IMR-90 (cell line): ENCODE measurements at regions not wholly inside any gene's neighbourhood (a gene's known extent, or its start where the extent isn't known, plus 50 kb on each side); places are given as distances from the start of the nearest gene placed in this dataset.

Experiments
- ATAC-seq: fragments of 200-7000 bp; cut with Tn5 transposase; 2 replicates; pipeline ENCODE4 v1.9.1; 2020; ENCODE audit warnings: low read depth, mild to moderate bottlenecking, moderate library complexity
- BruUV-seq: library from RNA; stranded (reverse); fragments of 400-500 nt; replicated peaks from 2 replicates; lab custom pipeline; 2021; lab: Mats Ljungman, UMichigan
- CTCF ChIA-PET: fragments of 300-600 bp; formaldehyde crosslinking; extraction: SDS; loops from one replicate; lab custom pipeline; 2021; ENCODE audit warnings: antibody characterized with exemption; lab: Yijun Ruan, JAX
- POLR2A ChIA-PET: fragments of 300-600 bp; sonication (Branson Sonifier 250); formaldehyde crosslinking; loops from one replicate; lab custom pipeline; 2022; ENCODE audit warnings: antibody characterized with exemption; ENCODE audit not compliant: unreplicated experiment; lab: Charles Lee
- DNase-seq: peaks from one replicate; pipeline ENCODE4 v3.0.0; 2013
- H2AFZ ChIP-seq: replicated peaks from 2 replicates; pipeline ENCODE3; 2013; ENCODE audit warnings: low read length, mild to moderate bottlenecking; ENCODE audit not compliant: poor library complexity
- H2AK5ac ChIP-seq: 2 replicates; pipeline ENCODE4 v1.6.1; 2013; ENCODE audit warnings: low read depth, low read length, inconsistent platforms
- H2AK9ac ChIP-seq: replicated peaks from 2 replicates; pipeline ENCODE3; 2013; ENCODE audit warnings: mild to moderate bottlenecking, low read depth, low read length, moderate library complexity; ENCODE audit not compliant: poor library complexity
- H2BK120ac ChIP-seq: 2 replicates; pipeline ENCODE4 v1.6.1; 2013; ENCODE audit warnings: low read depth, low read length, inconsistent platforms
- H2BK15ac ChIP-seq: 3 replicates; pipeline ENCODE4 v1.6.1; 2013; ENCODE audit warnings: low read depth, low read length, inconsistent platforms
- H2BK20ac ChIP-seq: 2 replicates; pipeline ENCODE4 v1.6.1; 2013; ENCODE audit warnings: low read depth, mild to moderate bottlenecking, inconsistent platforms, low read length, moderate library complexity
- H2BK5ac ChIP-seq: 2 replicates; pipeline ENCODE4 v1.6.1; 2013; ENCODE audit warnings: mild to moderate bottlenecking, low read depth, low read length, inconsistent platforms; ENCODE audit not compliant: poor library complexity, severe bottlenecking
- H3K14ac ChIP-seq: replicated peaks from 2 replicates; pipeline ENCODE4 v1.6.1; 2013; ENCODE audit warnings: low read depth, low read length, inconsistent platforms
- H3K18ac ChIP-seq: 2 replicates; pipeline ENCODE4 v1.6.1; 2013; ENCODE audit warnings: low read depth, low read length, control low read depth
- H3K23ac ChIP-seq: 2 replicates; pipeline ENCODE4 v1.6.1; 2013; ENCODE audit warnings: low read depth, low read length, inconsistent platforms
- H3K27ac ChIP-seq: 2 replicates; pipeline ENCODE4 v1.5.1; 2013; ENCODE audit warnings: mild to moderate bottlenecking, control low read depth, low read length; ENCODE audit not compliant: insufficient read depth
- H3K27me3 ChIP-seq: 2 replicates; pipeline ENCODE4 v1.6.1; 2013; ENCODE audit warnings: low read length; ENCODE audit not compliant: control insufficient read depth, insufficient read depth
- H3K36me3 ChIP-seq: 2 replicates; pipeline ENCODE4 v1.6.1; 2013; ENCODE audit warnings: low read length, mixed read lengths; ENCODE audit not compliant: control insufficient read depth, insufficient read depth
- H3K4ac ChIP-seq: 2 replicates; pipeline ENCODE4 v1.6.1; 2013; ENCODE audit warnings: low read depth, low read length, inconsistent platforms
- H3K4me1 ChIP-seq: 2 replicates; pipeline ENCODE4 v1.6.1; 2013; ENCODE audit warnings: low read length, mixed read lengths; ENCODE audit not compliant: control insufficient read depth, insufficient read depth
- H3K4me2 ChIP-seq: 2 replicates; pipeline ENCODE4 v1.6.1; 2013; ENCODE audit warnings: low read depth, mild to moderate bottlenecking, control low read depth, low read length, moderate library complexity
- H3K4me3 ChIP-seq: 2 replicates; pipeline ENCODE4 v1.5.1; 2013; ENCODE audit warnings: low read depth, mild to moderate bottlenecking, control low read depth, low read length, moderate library complexity; ENCODE audit not compliant: insufficient read depth
- H3K56ac ChIP-seq: 2 replicates; pipeline ENCODE4 v1.6.1; 2013; ENCODE audit warnings: low read length, inconsistent platforms; ENCODE audit not compliant: insufficient read depth; ENCODE audit errors: extremely low read depth
- H3K79me1 ChIP-seq, 2 experiments: 2 replicates each; pipeline ENCODE4 v1.6.1; 2013; ENCODE audit warnings: low read length in 2 of 2, inconsistent platforms in 1 of 2, low read depth in 1 of 2
- H3K9ac ChIP-seq: 2 replicates; pipeline ENCODE4 v1.6.1; 2013; ENCODE audit warnings: low read depth, low read length, control low read depth
- H3K9me1 ChIP-seq: 2 replicates; pipeline ENCODE4 v1.6.1; 2013; ENCODE audit warnings: low read length, inconsistent platforms; ENCODE audit not compliant: insufficient read depth
- H3K9me3 ChIP-seq: 2 replicates; pipeline ENCODE4 v1.6.1; 2013; ENCODE audit warnings: low read length; ENCODE audit not compliant: control insufficient read depth, insufficient read depth
- H4K20me1 ChIP-seq: 2 replicates; pipeline ENCODE4 v1.6.1; 2013; ENCODE audit warnings: low read length, inconsistent platforms; ENCODE audit not compliant: insufficient read depth
- H4K5ac ChIP-seq: 2 replicates; pipeline ENCODE4 v1.6.1; 2013; ENCODE audit warnings: mild to moderate bottlenecking, low read depth, low read length, control low read depth
- H4K8ac ChIP-seq, 2 experiments: 2 replicates each; pipeline ENCODE4 v1.6.1; 2013; ENCODE audit warnings: low read depth in 2 of 2, low read length in 2 of 2, control low read depth in 1 of 2, inconsistent platforms in 1 of 2
- H4K91ac ChIP-seq: 2 replicates; pipeline ENCODE4 v1.6.1; 2013; ENCODE audit warnings: low read depth, low read length, inconsistent platforms; ENCODE audit not compliant: insufficient read depth
- BHLHE40 ChIP-seq: fragments of 150-350 bp; IDR thresholded peaks from 2 replicates; pipeline ENCODE4 v1.6.1; 2016; ENCODE audit warnings: mild to moderate bottlenecking, low read depth, low read length
- CEBPB ChIP-seq: IDR thresholded peaks from 2 replicates; pipeline ENCODE4 v1.6.1; 2012; ENCODE audit warnings: low read depth, low read length, improper control_type of control experiment
- CHD1 ChIP-seq: IDR thresholded peaks from 2 replicates; pipeline ENCODE4 v1.6.1; 2012; ENCODE audit warnings: low read depth, low read length, improper control_type of control experiment
- FOS ChIP-seq: fragments of 150-350 bp; IDR thresholded peaks from 2 replicates; pipeline ENCODE4 v1.6.1; 2016; ENCODE audit warnings: low read depth, low read length
- MAFK ChIP-seq: IDR thresholded peaks from 2 replicates; pipeline ENCODE4 v1.6.1; 2012; ENCODE audit warnings: low read depth, low read length, improper control_type of control experiment
- MAZ ChIP-seq: IDR thresholded peaks from 2 replicates; pipeline ENCODE4 v1.6.1; 2012; ENCODE audit warnings: low read depth, mild to moderate bottlenecking, low read length, improper control_type of control experiment, moderate library complexity, borderline replicate concordance
- MXI1 ChIP-seq: IDR thresholded peaks from 2 replicates; pipeline ENCODE4 v1.6.1; 2012; ENCODE audit warnings: low read depth, mild to moderate bottlenecking, low read length, moderate library complexity, borderline replicate concordance
- NFE2L2 ChIP-seq: fragments of 150-350 bp; IDR thresholded peaks from 2 replicates; pipeline ENCODE4 v1.6.1; 2016; ENCODE audit warnings: low read depth, mild to moderate bottlenecking, low read length
- POLR2A ChIP-seq: IDR thresholded peaks from 2 replicates; pipeline ENCODE4 v1.6.1; 2012; ENCODE audit warnings: mild to moderate bottlenecking, low read depth, low read length
- RAD21 ChIP-seq: IDR thresholded peaks from 2 replicates; pipeline ENCODE4 v1.6.1; 2012; ENCODE audit warnings: low read length, improper control_type of control experiment
- RCOR1 ChIP-seq: IDR thresholded peaks from 2 replicates; pipeline ENCODE4 v1.6.1; 2012; ENCODE audit warnings: mild to moderate bottlenecking, low read length, improper control_type of control experiment; ENCODE audit not compliant: insufficient replicate concordance
- RFX5 ChIP-seq: IDR thresholded peaks from 2 replicates; pipeline ENCODE4 v1.8.0; 2012; ENCODE audit warnings: low read depth, mild to moderate bottlenecking, low read length, moderate library complexity
- SMC3 ChIP-seq: fragments of 150-350 bp; IDR thresholded peaks from 2 replicates; pipeline ENCODE4 v1.6.1; 2016; ENCODE audit warnings: low read depth, mild to moderate bottlenecking, antibody characterized with exemption, low read length, moderate library complexity
- WGBS, 2 experiments: methylation state at CpG; one replicate each; pipeline versions ENCODE4 v1.1.5 to v1.1.7; 2013; ENCODE audit warnings: missing lambda C conversion rate in 2 of 2; ENCODE audit not compliant: insufficient read length in 1 of 2; ENCODE audit errors: extremely low coverage in 2 of 2; 5-methylcytosine and 5-hydroxymethylcytosine counted together
- dilution Hi-C: fragments of 300-500 bp; cut with HindIII; formaldehyde crosslinking; loops from one replicate; pipeline ENCODE4 v1.14.3; 2018; ENCODE audit warnings: low sequenced_read_pairs; ENCODE audit not compliant: unreplicated experiment
- in situ Hi-C: fragments of 300-500 bp; cut with MboI; formaldehyde crosslinking; loops from 3 replicates; pipeline ENCODE4 v1.14.3; 2019; ENCODE audit warnings: low sequenced_read_pairs, inconsistent platforms, mixed read lengths
- intact Hi-C: fragments of 100-400 bp; cut with micrococcal nuclease; formaldehyde crosslinking; loops from 2 replicates; pipeline ENCODE4 v1.10.0; 2022
- TF ChIP-seq, protein P1 (sequence below): fragments of 150-350 bp; IDR thresholded peaks from 2 replicates; pipeline ENCODE4 v1.6.1; 2016; ENCODE audit warnings: low read depth, mild to moderate bottlenecking, low read length, moderate library complexity, borderline replicate concordance
- TF ChIP-seq, protein P2 (sequence below): fragments of 150-350 bp; IDR thresholded peaks from 2 replicates; pipeline ENCODE4 v1.6.1; 2017; ENCODE audit warnings: mild to moderate bottlenecking, antibody characterized with exemption, low read length, low read depth
- TF ChIP-seq, protein P3 (sequence below): conservative IDR thresholded peaks from 2 replicates; pipeline ENCODE4 v1.5.1; 2012; ENCODE audit warnings: mild to moderate bottlenecking, low read depth, low read length, improper control_type of control experiment

DNA sequence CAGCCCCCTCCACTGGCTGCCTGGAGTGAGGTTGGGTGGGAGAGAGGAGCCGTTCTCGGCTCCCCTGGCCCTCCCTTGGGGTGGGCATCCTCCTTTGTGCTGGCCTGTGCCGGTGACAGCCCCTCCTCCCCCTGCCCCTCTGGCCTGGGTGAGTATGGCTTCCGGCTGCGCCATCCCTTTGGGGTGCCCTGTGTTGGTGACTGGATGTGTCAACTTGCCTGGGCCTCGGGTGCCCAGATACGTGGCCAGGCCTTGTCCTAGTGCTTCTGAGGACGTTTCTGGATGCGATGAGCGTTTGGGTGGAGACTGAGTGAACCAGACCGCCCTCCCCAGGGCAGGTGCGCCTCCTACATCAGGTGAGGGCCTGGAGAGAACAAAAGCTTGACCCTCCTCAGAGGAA, 59.7 kb downstream of the PLXNA1 start:
- no CpG with 5 or more reads among the region's 12 CpGs for WGBS, 2 experiments
- Histone ChIP-seq H2AFZ (peak overlapping the region; percentile 37), H3K27me3 (peaks cover 10% of the 10 kb centered on the region), H2BK120ac (no peak overlapping the region), H3K9me3 (no peaks in the 10 kb centered on the region), H4K20me1 (no peaks in the 10 kb centered on the region; the same call in 1 of the 2 replicates), H2AK5ac (no peak overlapping the region), H3K9me1 (no peaks in the 10 kb centered on the region; the same call in 1 of the 2 replicates), H4K8ac (no peak overlapping the region), H3K18ac (no peak overlapping the region), H3K4ac (no peak overlapping the region), H3K4me1 (peaks cover 3% of the 10 kb centered on the region; the same call in 1 of the 2 replicates), H2BK20ac (no peak overlapping the region), H3K14ac (no peak overlapping the region), H3K4me3 (no peak overlapping the region), H2BK15ac (no peak overlapping the region), H4K5ac (no peak overlapping the region), H3K56ac (no peak overlapping the region), H3K23ac (no peak overlapping the region), H2BK5ac (no peak overlapping the region), H3K9ac (no peak overlapping the region), H3K27ac (no peak overlapping the region), H2AK9ac (no peak overlapping the region), H3K4me2 (no peak overlapping the region), H3K79me1 (no peaks in the 10 kb centered on the region), H4K91ac (no peak overlapping the region), H3K36me3 (no peaks in the 10 kb centered on the region)
- in situ Hi-C loops (no loop called here), intact Hi-C loops (no loop called here), dilution Hi-C loops (no loop called here)
- no peak for ATAC-seq
- DNase-seq, result no peak
- POLR2A ChIA-PET, result no interaction called here
- CTCF ChIA-PET, result no interaction called here
- BruUV-seq, result no TSS peak
- TF ChIP-seq RCOR1 (no peak), MAZ (no peak), POLR2A (no peak), RFX5 (no peak), MAFK (no peak), RAD21 (no peak), SMC3 (no peak), BHLHE40 (no peak), NFE2L2 (no peak), MXI1 (no peak), FOS (no peak), CEBPB (no peak), CHD1 (no peak)
- TF ChIP-seq, protein P1, sequence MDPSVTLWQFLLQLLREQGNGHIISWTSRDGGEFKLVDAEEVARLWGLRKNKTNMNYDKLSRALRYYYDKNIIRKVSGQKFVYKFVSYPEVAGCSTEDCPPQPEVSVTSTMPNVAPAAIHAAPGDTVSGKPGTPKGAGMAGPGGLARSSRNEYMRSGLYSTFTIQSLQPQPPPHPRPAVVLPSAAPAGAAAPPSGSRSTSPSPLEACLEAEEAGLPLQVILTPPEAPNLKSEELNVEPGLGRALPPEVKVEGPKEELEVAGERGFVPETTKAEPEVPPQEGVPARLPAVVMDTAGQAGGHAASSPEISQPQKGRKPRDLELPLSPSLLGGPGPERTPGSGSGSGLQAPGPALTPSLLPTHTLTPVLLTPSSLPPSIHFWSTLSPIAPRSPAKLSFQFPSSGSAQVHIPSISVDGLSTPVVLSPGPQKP, result no peak
- TF ChIP-seq, protein P2, sequence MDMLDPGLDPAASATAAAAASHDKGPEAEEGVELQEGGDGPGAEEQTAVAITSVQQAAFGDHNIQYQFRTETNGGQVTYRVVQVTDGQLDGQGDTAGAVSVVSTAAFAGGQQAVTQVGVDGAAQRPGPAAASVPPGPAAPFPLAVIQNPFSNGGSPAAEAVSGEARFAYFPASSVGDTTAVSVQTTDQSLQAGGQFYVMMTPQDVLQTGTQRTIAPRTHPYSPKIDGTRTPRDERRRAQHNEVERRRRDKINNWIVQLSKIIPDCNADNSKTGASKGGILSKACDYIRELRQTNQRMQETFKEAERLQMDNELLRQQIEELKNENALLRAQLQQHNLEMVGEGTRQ, result no peak
- TF ChIP-seq, protein P3, sequence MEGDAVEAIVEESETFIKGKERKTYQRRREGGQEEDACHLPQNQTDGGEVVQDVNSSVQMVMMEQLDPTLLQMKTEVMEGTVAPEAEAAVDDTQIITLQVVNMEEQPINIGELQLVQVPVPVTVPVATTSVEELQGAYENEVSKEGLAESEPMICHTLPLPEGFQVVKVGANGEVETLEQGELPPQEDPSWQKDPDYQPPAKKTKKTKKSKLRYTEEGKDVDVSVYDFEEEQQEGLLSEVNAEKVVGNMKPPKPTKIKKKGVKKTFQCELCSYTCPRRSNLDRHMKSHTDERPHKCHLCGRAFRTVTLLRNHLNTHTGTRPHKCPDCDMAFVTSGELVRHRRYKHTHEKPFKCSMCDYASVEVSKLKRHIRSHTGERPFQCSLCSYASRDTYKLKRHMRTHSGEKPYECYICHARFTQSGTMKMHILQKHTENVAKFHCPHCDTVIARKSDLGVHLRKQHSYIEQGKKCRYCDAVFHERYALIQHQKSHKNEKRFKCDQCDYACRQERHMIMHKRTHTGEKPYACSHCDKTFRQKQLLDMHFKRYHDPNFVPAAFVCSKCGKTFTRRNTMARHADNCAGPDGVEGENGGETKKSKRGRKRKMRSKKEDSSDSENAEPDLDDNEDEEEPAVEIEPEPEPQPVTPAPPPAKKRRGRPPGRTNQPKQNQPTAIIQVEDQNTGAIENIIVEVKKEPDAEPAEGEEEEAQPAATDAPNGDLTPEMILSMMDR, result no peak
